ENCODE measurements at regions not wholly inside any gene's neighbourhood (a gene's known extent, or its start where the extent isn't known, plus 50 kb on each side); places are given as distances from the start of the nearest gene placed in this dataset.

DNA sequence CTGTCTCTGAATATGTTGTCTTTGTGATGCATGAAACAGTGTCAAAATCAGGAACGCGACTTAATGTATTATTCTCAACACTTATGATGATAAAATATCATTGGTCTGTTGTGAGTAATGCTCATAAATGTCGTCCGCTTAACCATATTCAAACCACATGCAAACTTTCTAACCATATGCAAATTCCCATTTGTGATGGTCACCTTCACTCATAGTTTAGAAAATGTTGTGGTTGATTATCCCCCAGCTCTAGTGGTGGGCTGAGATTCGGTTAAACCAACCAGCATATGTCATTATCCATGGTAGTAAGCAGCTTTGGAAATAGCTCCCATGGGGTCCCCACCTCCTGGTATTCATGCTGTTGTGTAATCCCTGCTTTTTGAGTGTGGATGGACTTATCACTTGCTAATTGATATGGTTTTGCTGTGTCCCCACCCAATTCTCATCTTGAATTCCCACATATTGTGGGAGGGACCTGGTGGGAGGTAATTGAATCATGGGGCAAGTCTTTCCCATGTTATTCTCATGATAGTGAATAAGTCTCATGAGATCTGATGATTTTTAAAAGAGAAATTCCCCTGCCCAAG, 360.0 kb upstream of the TSHZ2 start:
- no peaks in the 10 kb centered on the region for H3K4me1 Mint-ChIP-seq (ENCODE audit: low read depth)
- H3K36me3 Mint-ChIP-seq (ENCODE audit: low read depth): no peaks in the 10 kb centered on the region
- DNase-seq: no peak
- H3K9me3 Mint-ChIP-seq: peaks cover 28% of the 10 kb centered on the region
- no peaks in the 10 kb centered on the region for H3K27me3 Mint-ChIP-seq (ENCODE audit: insufficient read depth)
- no peak overlapping the region for H3K4me3 Mint-ChIP-seq
- no peak overlapping the region for H3K27ac Mint-ChIP-seq
- TF ChIP-seq, protein P1, sequence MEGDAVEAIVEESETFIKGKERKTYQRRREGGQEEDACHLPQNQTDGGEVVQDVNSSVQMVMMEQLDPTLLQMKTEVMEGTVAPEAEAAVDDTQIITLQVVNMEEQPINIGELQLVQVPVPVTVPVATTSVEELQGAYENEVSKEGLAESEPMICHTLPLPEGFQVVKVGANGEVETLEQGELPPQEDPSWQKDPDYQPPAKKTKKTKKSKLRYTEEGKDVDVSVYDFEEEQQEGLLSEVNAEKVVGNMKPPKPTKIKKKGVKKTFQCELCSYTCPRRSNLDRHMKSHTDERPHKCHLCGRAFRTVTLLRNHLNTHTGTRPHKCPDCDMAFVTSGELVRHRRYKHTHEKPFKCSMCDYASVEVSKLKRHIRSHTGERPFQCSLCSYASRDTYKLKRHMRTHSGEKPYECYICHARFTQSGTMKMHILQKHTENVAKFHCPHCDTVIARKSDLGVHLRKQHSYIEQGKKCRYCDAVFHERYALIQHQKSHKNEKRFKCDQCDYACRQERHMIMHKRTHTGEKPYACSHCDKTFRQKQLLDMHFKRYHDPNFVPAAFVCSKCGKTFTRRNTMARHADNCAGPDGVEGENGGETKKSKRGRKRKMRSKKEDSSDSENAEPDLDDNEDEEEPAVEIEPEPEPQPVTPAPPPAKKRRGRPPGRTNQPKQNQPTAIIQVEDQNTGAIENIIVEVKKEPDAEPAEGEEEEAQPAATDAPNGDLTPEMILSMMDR (IDR thresholded peaks at IDR 0.05): no peak

DNA sequence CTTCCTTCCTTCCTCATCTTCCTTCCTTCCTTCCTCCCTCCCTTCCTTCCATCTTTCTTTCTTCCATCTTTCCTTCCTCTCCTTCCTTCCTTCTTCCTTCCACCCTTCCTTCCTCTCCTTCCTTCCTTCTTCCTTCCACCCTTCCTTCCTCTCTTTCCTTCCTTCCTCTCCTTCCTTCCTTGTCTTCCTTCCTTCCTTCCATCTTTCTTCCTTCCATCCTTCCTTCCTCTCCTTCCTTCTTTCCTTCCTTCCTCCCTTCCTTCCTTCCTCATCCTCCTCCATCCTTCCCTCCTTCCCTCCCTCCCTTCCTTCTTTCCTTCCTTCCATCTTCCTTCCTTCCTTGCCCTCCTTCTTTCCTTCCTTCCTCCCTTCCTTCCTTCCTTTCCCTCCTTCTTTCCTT, 361.4 kb upstream of the TSHZ2 start:
- no peaks in the 10 kb centered on the region for H3K27me3 Mint-ChIP-seq (ENCODE audit: insufficient read depth)
- no peak overlapping the region for H3K4me3 Mint-ChIP-seq
- H3K9me3 Mint-ChIP-seq: peaks cover 28% of the 10 kb centered on the region
- no peak overlapping the region for H3K27ac Mint-ChIP-seq
- no peaks in the 10 kb centered on the region for H3K4me1 Mint-ChIP-seq (ENCODE audit: low read depth)
- TF ChIP-seq, protein P1 (IDR thresholded peaks at IDR 0.05): no peak
- no peak for DNase-seq
- H3K36me3 Mint-ChIP-seq (ENCODE audit: low read depth): no peaks in the 10 kb centered on the region

DNA sequence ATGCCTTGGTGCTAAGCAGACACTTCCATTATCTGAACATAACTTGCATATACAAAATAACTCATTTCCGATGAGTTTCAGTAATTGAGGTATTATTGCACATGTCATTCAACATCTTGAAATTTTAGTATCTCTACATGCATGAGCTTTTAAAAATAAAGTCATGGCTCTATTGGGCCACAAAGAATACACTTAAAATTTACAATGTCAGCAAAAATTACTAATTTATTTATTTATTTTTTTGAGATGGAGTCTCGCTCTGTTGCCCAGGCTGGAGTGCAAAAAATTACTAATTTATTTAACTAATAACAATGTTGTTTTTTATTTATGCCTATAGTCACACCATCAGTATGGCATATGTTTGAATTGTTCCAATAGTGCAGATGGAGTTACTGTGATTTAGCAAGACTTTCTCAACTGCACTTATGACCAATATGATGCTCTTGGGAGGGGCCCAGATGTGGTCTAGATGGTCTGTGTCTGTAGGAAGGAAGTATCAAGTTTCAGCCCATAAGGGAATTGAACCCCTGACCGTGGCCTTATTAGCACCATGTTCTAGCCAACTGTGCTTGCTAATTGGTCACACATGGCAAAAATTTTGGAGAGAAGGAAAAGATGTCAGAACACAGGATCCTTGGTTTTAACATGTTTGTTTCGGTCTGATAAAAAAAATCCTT, 370.7 kb upstream of the TSHZ2 start:
- H3K4me3 Mint-ChIP-seq: no peak overlapping the region

DNA sequence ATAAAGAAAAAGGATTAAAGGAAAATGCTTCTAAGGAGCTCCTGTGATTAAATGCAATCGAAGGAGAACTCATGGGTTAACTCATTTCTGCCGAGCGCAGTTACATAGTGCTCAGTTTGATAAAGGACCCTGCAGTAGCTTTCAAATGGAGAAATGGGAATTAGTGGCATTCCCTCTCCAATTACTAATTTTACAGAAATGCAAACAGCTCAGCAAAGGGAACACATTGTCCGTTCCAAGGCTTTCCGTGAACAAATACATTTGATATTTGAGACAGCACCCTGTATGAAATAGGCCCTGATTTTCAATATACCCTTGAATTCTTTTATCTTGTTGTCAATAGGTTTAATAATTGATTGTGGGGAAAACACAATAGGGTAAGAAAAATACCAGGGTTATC, 375.9 kb upstream of the TSHZ2 start:
- no peak overlapping the region for H3K4me3 Mint-ChIP-seq
- no peaks in the 10 kb centered on the region for H3K4me1 Mint-ChIP-seq (ENCODE audit: low read depth)
- TF ChIP-seq, protein P1 (IDR thresholded peaks at IDR 0.05): no peak
- peaks cover 29% of the 10 kb centered on the region; the same call in 1 of the 2 replicates for H3K9me3 Mint-ChIP-seq
- 0 out of 2 replicates have a peak, but pooled peaks cover 2% of the 10 kb centered on the region for H3K27me3 Mint-ChIP-seq (ENCODE audit: insufficient read depth)
- no peaks in the 10 kb centered on the region for H3K36me3 Mint-ChIP-seq (ENCODE audit: low read depth)
- no peak for DNase-seq
- no peak overlapping the region for H3K27ac Mint-ChIP-seq

More for the DNA sequence above, 370.7 kb upstream of the TSHZ2 start:
- Mint-ChIP-seq H3K9me3 (peaks cover 34% of the 10 kb centered on the region; the same call in 1 of the 2 replicates), H3K4me1 (ENCODE audit: low read depth) (no peaks in the 10 kb centered on the region), H3K27me3 (ENCODE audit: insufficient read depth) (no peaks in the 10 kb centered on the region), H3K27ac (no peak overlapping the region), H3K36me3 (ENCODE audit: low read depth) (no peaks in the 10 kb centered on the region)
- DNase-seq: no peak
- TF ChIP-seq, protein P1 (IDR thresholded peaks at IDR 0.05): no peak

DNA sequence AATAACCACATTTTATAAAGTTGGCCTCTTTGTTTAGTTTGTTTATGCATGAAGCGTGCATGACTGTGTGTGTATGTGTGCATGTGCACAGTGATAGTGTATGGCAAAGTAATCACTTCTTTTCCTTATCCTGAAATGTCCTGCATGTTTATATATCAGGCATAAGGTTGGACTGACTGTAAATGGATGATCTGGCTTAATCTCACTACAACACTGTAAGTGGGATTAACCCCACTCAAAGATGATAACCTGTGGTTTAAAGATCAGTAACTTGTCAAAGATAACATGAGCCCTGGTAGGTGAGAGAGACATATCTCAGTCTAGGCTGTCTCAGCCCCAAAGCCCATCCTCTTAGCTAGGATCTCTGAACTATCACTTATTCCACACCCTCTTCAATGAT, 376.6 kb upstream of the TSHZ2 start:
- Mint-ChIP-seq H3K4me3 (no peak overlapping the region), H3K27ac (no peak overlapping the region), H3K9me3 (peaks cover 28% of the 10 kb centered on the region), H3K27me3 (ENCODE audit: insufficient read depth) (peaks cover 2% of the 10 kb centered on the region; the same call in 1 of the 2 replicates), H3K36me3 (ENCODE audit: low read depth) (no peaks in the 10 kb centered on the region), H3K4me1 (ENCODE audit: low read depth) (no peaks in the 10 kb centered on the region)
- no peak for DNase-seq
- TF ChIP-seq, protein P1 (IDR thresholded peaks at IDR 0.05): no peak
